Fibroblast of upper back skin (primary cell): ENCODE measurements at regions not wholly inside any gene's neighbourhood (a gene's known extent, or its start where the extent isn't known, plus 50 kb on each side); places are given as distances from the start of the nearest gene placed in this dataset.

Source experiments
- DNase-seq: peaks from one replicate; pipeline ENCODE4 v3.0.0-alpha.2; 2013

DNA sequence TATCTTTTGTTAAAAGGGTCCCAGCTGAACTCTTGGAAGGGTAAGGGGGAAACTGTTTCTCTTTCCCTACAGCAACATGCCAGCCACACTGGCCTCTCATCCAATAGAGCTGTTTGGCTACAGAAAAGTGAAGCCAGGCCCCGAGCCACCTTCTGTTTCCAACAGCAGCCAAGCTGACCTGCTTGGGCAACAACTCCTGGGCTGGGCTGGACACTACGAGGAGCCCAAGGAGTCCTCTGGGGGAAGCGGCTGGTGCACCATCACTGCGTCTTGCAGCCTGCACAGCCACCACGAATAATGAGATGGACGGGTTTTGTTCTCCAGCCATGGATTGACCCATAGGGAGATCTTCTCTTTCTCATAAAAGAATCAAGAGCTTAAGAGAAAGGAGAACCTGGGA lies 624.9 kb downstream of the NPHP4 start:
- DNase-seq = no peak

GRCh38 chr1:5365751-5366150 lies 626.5 kb downstream of the NPHP4 start:
- DNase-seq = no peak

DNA sequence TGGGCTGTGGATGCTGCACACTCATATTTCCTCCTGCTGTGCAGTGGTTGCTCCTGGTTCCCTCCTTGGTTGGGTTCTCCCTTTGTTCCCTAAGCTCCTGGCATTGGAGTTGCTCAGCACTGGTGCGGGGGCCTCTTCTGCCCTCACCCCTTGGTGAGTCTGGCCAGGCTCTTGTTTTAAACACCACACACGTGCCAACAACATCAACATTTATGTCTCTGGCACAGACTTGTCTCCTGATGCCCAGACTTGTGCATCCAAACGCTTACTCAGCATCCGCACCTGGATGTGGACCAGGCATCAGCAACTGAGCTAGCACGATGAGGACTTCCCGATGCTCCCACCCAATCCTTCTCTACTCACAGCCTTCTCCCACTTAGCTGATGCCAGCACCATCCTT lies 627.6 kb downstream of the NPHP4 start:
- DNase-seq = no peak

DNA sequence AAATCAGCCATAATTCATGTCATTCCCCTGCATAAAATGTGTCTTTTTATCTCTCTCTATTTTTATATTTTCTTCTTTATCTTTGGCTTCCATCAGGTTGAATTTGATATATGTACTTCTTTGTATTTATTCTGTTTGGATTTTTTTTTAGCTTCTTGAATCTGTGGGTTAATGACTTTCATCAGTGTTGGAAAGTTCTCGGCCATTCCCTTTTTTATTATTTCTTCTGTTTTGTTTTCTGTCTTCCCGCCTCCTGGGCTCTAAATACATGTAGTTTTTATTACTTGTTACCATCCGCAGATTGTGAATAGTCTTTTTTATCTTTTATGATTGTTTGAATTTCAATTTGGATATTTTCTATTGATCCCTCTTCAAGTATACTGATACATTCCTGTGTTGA lies 637.5 kb downstream of the NPHP4 start:
- no peak for DNase-seq

DNA sequence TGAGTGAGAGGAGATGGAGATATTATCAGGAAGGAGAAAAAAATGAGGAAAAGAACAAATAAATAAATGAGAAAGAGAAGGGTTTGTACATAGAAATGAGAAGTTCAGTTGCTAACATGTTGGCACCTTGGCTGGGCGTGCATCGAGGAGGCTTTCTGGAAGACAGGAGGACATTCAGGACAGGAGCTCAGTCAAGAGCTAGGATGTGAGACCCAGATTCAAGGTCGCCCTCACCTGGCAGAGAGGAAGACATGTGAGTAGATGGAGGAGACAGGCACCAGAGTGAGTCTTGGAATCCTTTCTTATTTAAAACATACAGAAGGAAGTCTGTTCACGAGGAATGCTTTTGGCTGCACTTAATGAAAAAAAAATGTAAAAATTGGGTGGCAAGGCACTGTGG lies 640.9 kb downstream of the NPHP4 start:
- no peak for DNase-seq

DNA sequence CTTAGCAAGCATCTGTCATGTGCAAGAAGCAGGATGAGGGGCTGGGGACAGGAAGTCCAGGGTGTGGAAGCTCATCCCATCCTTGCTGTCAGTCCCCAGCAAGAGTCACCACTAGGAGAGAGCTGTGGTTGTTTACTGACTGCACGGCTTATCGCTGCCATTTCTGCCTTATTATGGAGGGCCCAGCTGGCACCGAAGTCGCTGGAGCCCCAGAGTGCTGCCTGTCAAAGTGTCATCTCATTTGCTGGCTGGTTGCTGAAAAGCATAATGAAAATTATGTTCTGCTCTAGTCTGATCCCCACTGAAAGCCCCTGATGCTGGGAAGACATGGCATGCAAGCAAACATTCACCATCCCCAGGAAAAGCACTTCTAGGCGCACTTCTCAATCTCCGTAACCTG lies 642.7 kb downstream of the NPHP4 start:
- DNase-seq = no peak

GRCh38 chr1:5348732-5349465 lies 643.3 kb downstream of the NPHP4 start:
- no peak for DNase-seq

GRCh38 chr1:5347726-5348125 lies 644.5 kb downstream of the NPHP4 start:
- DNase-seq = no peak

- DNase-seq = no peak
Measured at GRCh38 chr1:5345556-5345955, 646.7 kb downstream of the NPHP4 start.

DNA sequence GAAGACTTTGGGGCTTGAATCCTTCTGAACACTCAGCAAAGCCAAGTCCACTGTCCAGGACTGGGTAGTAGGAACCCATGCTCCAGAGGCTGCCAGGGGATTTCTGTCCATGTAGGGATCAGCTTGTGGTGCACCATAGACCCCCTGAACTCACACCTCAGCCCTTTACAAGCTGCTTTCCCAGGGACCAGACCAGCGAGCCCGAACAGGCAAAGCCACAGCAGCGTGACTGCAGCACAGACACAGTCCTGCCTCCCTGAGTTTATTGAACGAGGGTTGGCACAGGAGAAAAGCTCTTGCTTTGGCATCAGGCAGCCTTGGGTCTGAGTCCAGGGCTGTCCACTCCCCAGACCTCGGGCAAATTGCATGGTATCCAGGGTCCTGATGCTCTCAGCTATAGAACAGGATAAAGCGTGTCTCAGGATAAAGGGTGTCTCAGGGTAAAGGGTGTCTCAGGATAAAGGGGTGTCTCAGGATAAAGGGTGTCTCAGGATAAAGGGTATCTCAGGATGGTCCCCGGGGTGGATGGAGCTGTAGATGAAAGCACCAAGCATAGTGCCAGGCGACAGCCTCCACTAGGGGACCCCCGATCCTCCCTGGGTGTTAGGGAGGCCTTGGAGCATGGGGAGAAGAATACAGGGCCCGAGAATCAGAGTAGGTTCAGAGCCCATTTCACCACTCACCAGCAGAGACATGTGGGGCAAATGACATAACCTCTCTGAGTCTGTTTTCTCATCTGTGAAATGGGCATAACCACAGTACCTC lies 648.8 kb downstream of the NPHP4 start:
- no peak for DNase-seq

- no peak for DNase-seq
Measured at GRCh38 chr1:5342830-5343229, 649.4 kb downstream of the NPHP4 start.

DNA sequence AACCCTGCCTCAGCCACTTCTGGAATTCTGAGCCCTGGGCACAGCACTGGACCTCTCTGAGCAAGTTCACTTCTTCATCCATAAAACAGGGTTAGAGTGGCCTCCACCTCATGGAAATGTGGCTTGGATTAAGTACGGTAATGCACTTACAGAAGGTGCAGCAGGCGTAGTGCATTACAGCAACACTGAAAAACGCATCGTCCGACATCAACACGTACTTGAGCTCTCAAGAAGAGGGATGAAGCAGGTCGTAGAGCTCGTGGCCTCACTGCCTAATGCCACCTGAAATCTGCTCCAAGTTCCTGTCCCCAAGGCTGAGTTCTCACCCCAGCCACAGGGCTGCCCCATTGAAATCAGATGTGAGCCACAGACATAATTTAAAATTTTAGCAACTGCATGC lies 650.1 kb downstream of the NPHP4 start:
- DNase-seq = no peak

DNA sequence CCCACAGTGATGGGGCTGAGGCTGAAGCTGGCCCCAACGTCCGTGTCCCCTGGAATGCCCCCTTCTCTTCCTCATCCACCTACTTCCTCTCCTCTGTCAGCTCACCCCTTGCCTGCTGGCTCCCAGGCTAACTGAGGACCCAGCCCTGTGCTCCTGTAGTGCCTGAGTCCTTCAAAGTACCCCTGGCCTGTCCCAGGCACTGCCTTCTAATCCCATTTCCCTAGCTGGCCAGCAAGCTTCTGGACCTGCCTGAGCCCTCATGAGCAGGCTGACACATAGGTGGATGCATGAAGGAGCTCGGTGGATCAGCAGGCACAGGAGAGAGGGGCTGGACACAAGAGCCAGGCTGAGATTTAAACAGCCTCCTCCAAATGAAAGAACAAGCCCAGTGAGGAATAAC lies 650.8 kb downstream of the NPHP4 start:
- no peak for DNase-seq

DNA sequence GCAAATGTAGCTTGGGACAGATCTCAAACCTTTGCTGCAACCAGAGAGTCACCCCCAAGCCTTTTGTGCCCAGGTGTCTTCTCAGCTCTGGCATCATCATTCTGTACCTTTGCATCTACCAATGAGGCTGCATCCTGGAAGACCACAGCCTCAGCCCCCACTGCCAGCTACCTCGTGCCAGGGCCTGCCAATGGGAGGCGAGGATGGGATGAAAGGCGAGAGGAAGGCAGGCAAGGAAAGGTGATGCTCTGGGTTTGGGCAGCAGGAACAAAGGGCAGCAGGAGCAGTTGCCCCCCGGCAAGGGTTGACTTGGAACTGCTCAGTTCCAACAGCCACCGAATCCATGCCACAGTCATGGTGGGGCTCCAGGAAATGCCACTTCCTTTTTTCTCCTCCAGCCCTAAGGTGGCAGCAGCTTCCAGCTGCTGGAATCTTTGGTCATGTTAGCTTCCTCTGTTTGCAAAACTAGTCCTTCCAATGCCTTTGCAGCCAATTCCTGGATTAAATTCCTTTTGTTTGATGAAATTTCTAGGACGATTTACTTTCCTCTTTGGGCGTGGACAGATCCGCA lies 651.6 kb downstream of the NPHP4 start:
- DNase-seq = no peak

GRCh38 chr1:5338466-5338865 lies 653.8 kb downstream of the NPHP4 start:
- no peak for DNase-seq

DNA sequence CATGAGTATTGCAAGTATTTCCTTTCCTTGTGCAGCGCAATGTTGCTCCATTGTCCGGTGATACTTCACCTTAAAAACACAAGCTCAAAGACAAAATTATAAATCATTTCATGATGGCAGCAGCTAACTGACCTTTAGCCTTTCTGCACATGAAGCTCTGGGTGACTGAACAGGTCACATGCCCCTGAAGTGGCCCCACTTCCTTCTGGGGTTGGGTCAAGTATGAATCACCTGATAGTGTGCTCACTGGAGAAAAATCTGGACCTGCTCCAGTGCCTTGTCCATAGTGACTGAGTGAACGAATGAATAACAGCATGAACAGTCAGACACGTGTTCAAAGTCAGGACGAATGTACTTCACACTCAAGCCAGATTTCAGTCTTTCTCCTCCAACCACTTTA lies 658.9 kb downstream of the NPHP4 start:
- DNase-seq = no peak

DNA sequence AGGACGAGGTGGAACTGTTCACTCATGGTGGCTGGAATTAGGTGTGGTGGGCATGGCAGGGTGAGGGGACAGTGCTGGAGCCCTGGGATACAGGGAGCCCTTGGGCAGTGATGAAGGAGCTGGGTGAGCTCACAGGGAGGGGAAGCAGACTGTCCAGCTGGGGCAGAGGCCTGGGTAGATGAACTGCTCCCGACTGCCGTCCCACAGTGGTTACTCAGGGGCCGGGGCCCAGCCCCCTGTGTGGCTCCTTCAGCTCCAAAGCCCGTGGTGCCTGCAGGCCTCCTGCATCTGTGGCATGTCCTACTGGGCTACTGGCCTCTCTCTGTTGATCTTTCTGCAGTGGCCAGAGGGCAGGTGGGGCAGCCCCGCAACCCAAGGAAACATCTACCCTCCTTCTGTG lies 661.1 kb downstream of the NPHP4 start:
- DNase-seq = no peak

DNA sequence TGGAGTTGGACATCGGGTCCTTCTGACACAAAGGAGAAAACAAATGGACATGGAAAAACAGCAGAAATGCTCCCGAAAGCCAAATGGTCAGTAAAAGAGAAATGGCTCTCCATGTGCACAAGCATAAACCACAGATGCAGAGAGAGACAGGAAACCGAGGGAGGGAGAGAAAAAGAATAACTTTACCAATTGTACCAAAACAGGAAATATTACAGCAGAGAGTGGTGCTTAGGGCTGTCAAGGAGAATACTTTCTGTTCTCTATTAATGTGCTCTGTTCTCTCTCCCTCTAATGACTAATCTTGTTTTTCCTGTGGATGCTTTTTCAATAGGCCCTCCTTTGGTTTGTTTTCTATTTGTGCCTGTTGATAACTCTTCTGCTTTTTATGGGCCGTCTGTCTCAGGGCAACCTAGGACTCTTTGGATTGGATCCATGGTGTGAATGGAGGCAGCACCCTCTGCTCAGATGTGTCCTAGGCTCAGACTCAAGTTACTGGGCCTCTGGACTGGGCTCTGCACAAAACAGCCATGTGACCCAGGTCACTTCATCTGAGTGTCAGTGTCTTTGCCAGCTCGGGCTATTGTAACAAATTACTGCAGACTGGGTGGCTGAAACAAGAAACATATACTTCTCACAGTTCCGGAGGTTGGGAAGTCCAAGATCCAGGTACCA lies 663.0 kb downstream of the NPHP4 start:
- no peak for DNase-seq

- no peak for DNase-seq
Measured at GRCh38 chr1:5324883-5325282, 667.3 kb downstream of the NPHP4 start.

GRCh38 chr1:5318143-5318816 lies 663.9 kb downstream of the AJAP1 start:
- DNase-seq = no peak

DNA sequence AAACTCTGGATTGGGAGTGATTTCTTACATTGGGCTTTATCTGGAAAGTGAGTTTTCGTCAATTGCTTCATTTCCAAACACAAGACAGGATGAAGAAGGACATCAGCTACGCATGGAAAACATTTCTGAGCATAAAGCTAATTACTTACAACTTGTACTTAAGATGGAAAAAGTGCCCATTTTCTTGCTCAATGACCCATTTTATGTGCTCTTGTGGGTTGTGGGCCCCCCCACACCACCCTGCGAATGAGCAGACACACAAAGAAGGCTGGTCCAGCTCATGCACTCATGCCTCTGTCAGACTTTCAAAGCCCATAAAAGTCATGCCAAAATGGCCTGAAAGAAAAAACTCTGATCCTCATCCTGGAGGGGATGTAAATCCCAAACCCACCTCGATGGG lies 663.0 kb downstream of the AJAP1 start:
- no peak for DNase-seq

DNA sequence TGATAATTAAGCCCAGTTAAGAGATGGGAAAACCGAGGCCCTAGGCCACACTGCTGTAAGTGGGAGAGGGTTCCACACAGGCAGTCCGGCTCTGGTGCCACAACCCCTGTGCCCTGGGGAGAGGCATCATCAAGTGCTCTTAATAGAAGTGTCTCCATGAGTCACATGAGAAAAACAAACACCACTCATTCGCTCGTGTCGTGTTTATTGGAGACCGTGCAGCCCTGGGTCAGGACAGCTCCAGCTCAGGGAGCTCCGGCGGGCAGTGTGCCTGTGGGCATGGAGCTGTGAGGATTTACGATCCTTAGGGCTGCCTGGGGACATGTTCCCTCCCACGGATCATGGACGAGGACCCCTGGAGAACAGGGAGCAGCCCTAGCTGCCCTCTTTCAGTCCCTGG lies 658.5 kb downstream of the AJAP1 start:
- DNase-seq = no peak

DNA sequence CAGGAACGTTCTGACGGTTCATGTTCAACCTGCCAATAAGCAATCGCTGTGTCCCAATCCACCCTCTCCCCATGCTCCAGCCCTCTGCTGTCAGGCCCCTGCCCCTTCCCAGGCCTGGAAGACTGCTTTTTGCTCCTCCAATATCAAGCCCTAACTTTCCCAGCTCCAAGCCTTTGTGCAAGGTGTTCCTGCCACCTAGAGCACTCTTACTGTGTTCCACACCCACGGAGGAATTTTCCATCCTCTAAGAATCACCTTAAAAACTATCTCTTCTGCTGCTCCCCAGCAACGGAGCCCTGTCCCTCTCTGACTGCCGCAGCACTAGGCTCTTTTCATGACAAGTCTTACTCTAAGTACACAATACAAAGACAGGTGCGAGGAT lies 657.9 kb downstream of the AJAP1 start:
- no peak for DNase-seq
